ENCODE measurements at regions not wholly inside any gene's neighbourhood (a gene's known extent, or its start where the extent isn't known, plus 50 kb on each side); places are given as distances from the start of the nearest gene placed in this dataset.

DNA sequence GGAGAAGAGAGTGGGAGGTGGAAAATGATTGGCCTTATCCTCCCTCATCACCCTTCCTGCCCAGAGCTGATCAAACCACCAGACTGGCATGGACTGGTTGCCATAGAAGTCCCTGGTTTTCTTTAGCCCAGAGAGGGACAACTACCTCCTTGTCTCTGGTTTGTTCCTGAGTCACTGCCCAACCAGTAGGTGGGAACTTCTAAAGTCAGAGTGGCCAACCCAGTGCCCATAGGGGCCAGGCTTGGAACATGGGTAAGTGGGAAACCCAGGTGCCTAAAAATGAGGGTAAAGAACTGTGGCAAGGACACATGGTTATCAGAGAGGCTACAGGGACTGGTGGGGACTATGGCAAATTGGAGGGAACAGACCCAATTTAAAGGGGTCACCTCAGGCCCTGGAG lies 63.8 kb downstream of the FAM241B start:
- Histone ChIP-seq H3K4me1 (no peaks in the 10 kb centered on the region), H3K4me3 (no peak overlapping the region), H3K27me3 (no peaks in the 10 kb centered on the region), H3K36me3 (no peaks in the 10 kb centered on the region), H3K27ac (no peak overlapping the region), H3K9me3 (no peaks in the 10 kb centered on the region)
- intact Hi-C loops (cut with DNase I) = no loop called here
- no peak for ATAC-seq
- no peak for TF ChIP-seq POLR2A (IDR thresholded peaks at IDR 0.05)
- TF ChIP-seq, protein P1, sequence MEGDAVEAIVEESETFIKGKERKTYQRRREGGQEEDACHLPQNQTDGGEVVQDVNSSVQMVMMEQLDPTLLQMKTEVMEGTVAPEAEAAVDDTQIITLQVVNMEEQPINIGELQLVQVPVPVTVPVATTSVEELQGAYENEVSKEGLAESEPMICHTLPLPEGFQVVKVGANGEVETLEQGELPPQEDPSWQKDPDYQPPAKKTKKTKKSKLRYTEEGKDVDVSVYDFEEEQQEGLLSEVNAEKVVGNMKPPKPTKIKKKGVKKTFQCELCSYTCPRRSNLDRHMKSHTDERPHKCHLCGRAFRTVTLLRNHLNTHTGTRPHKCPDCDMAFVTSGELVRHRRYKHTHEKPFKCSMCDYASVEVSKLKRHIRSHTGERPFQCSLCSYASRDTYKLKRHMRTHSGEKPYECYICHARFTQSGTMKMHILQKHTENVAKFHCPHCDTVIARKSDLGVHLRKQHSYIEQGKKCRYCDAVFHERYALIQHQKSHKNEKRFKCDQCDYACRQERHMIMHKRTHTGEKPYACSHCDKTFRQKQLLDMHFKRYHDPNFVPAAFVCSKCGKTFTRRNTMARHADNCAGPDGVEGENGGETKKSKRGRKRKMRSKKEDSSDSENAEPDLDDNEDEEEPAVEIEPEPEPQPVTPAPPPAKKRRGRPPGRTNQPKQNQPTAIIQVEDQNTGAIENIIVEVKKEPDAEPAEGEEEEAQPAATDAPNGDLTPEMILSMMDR (IDR thresholded peaks at IDR 0.05) = no peak
- no peak for DNase-seq

DNA sequence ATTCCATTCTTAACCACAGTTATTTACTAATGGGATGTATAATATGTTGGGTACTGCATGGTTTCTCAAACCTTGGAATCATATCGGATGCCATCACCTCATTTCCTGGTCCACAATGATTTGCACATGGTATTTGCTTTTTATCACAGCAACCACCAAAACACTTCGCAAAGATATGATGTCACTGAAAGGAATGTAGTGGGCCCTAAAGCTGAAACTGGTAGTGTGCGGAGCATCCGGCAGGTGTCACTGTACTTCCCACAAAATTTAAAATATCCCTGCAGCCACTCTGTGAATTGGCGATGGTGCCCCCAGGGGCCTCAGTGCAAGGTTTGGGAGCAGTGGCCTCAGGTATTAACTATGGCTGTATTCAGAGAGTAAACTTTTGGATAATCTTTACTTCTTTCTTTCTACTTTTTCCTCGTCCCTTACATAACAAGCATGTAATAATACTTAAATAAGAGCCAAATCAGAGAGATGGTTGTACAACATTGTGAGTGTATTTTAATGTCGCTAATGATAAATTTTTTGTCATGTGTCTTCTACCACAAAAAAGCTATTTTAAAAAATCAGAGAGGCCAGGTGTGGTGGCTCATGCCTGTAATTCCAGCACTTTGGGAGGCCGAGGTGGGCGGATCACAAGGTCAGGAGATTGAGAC lies 66.2 kb downstream of the FAM241B start:
- H3K27me3 ChIP-seq = no peaks in the 10 kb centered on the region
- no peaks in the 10 kb centered on the region for H3K9me3 ChIP-seq
- intact Hi-C loops (cut with DNase I) = no loop called here
- H3K4me3 ChIP-seq = no peak overlapping the region
- DNase-seq = no peak
- H3K4me1 ChIP-seq = no peaks in the 10 kb centered on the region
- no peak overlapping the region for H3K27ac ChIP-seq
- H3K36me3 ChIP-seq = no peaks in the 10 kb centered on the region
- TF ChIP-seq, protein P1 (IDR thresholded peaks at IDR 0.05) = peak; percentile 35 to 47 (median 42)
- no peak for TF ChIP-seq POLR2A (IDR thresholded peaks at IDR 0.05)
- peak; percentile 44 to 87 (median 57) for ATAC-seq
- WGBS (ENCODE audit: insufficient coverage, low coverage, low lambda C conversion rate, missing lambda C conversion rate) = 63% methylated on average over 9 of the region's 9 CpGs

DNA sequence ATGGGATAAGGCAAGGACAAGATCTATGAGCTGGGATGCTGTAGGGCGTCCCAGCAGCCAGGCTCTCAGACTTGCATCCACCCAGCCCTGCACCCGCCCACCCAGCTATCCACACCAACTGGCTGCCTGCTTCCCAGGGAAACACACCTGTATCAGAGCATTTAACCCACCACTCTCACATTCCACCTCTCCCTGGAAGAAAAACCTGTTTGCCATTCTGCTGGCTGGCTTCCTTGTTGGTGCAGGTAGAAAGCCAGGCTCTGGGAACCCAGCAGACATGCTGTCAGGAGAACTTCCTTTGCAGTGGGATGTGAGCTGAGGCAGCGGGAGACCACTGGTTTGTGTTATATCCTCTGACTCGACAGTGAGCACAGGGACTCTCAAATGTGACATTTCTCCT lies 67.0 kb downstream of the FAM241B start:
- intact Hi-C loops (cut with DNase I) = no loop called here
- no peak for TF ChIP-seq POLR2A (IDR thresholded peaks at IDR 0.05)
- TF ChIP-seq, protein P1 (IDR thresholded peaks at IDR 0.05) = no peak
- no peak overlapping the region for H3K4me3 ChIP-seq
- H3K4me1 ChIP-seq = no peaks in the 10 kb centered on the region
- H3K36me3 ChIP-seq = no peaks in the 10 kb centered on the region
- no peak overlapping the region for H3K27ac ChIP-seq
- no peaks in the 10 kb centered on the region for H3K9me3 ChIP-seq
- H3K27me3 ChIP-seq = no peaks in the 10 kb centered on the region
- ATAC-seq (no peak), DNase-seq (no peak)
- 48% methylated on average over 3 of the region's 4 CpGs for WGBS (ENCODE audit: insufficient coverage, low coverage, low lambda C conversion rate, missing lambda C conversion rate)

DNA sequence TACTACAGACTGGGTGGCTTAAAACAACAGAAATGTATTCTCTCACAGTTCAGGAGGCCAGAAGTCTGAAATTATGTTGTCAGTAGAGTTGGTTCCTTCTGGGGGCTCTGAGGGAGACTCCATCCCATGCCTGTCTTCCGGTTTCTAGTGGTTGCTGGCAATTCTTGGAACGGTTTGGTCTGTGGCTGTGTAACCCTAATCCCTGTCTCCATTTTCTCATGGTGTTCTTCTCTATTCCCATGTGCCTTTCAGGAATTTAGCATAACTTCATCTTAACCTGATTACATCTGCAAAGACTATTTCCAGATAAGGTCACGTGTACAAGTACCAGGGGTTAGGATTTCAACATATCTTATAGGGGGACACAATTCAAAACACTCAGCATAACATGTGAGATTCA lies 73.2 kb downstream of the FAM241B start:
- DNase-seq (no peak), ATAC-seq (no peak)
- Histone ChIP-seq H3K4me1 (no peaks in the 10 kb centered on the region), H3K27ac (no peak overlapping the region), H3K4me3 (no peak overlapping the region), H3K27me3 (no peaks in the 10 kb centered on the region), H3K36me3 (no peaks in the 10 kb centered on the region), H3K9me3 (no peaks in the 10 kb centered on the region)
- WGBS (ENCODE audit: insufficient coverage, low coverage, low lambda C conversion rate, missing lambda C conversion rate) = 60% methylated on average over 3 of the region's 3 CpGs
- intact Hi-C loops (cut with DNase I) = no loop called here
- no peak for TF ChIP-seq POLR2A (IDR thresholded peaks at IDR 0.05)
- TF ChIP-seq, protein P1 (IDR thresholded peaks at IDR 0.05) = no peak

Measured in right lobe of liver (tissue), 6 donors.